NT2/D1 (cell line): ENCODE measurements at regions not wholly inside any gene's neighbourhood (a gene's known extent, or its start where the extent isn't known, plus 50 kb on each side); places are given as distances from the start of the nearest gene placed in this dataset.

Experiments used
- SUZ12 ChIP-seq: IDR thresholded peaks from 2 replicates; pipeline ENCODE4 v1.6.1; 2011; ENCODE audit not compliant: insufficient read length, insufficient read depth; ENCODE audit errors: extremely low read depth
- YY1 ChIP-seq: IDR thresholded peaks from 2 replicates; pipeline ENCODE4 v1.6.1; 2011; ENCODE audit not compliant: insufficient read length, insufficient read depth
- ZNF274 ChIP-seq: IDR thresholded peaks from 2 replicates; pipeline ENCODE4 v1.6.1; 2011; ENCODE audit warnings: mild to moderate bottlenecking, low read depth, low read length

DNA sequence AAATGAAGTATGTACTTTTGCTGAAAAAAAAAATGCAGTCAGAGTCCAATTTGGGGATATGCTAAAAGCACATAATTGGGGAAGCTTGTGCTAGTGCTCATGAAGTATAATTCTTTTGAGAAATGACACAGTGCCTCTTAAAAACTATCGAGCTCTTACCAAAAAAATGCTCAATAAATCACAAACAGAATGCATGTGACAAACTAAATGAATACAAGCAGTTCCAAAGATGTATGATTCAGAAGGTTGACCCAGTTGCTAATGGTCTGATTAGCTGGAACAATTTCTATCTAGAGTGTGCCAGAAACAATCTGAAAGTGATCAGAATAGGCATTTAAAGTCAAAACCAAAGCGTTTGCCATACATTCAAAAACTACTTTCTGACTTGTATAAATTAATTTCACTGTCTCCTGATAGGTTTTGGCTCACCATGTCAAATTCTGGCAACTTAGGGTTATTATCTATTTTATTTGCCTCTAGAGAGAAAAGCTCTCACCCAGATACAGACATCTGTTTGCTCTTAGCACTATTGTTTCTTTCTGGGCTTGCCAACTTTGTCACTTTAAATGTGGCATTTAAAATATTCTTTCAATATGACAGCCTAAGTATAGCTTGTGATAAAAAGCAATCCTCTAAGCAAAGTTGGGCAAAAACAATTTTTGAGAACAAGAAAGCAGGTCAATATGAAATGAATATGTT lies 114.7 kb upstream of the AHR start:
- no peak for TF ChIP-seq SUZ12
- TF ChIP-seq ZNF274, result no peak
- TF ChIP-seq YY1, result no peak
